Spleen (tissue), 7 donors: ENCODE measurements at regions not wholly inside any gene's neighbourhood (a gene's known extent, or its start where the extent isn't known, plus 50 kb on each side); places are given as distances from the start of the nearest gene placed in this dataset.
"Not testable (repeated sequence)": the region's sequence is repeated elsewhere in the genome, so short reads cannot be mapped to it uniquely, and the experiment has no call there.

Source experiments
- POLR2A ChIP-seq, 3 donors: fragments of 450-650 bp; IDR thresholded peaks; one replicate each; pipeline ENCODE4 v1.5.1; 2017; ENCODE audit warnings: antibody characterized with exemption in 3 of 3, mild to moderate bottlenecking in 1 of 3
- TF ChIP-seq, protein P1 (sequence below), 11 experiments: fragments of 200-600 bp in 7 of 11; fragments of 450-650 bp in 4 of 11; sonication (generic) in 4 of 11; IDR thresholded peaks in 8 of 11; conservative IDR thresholded peaks in 3 of 11; 1 replicate in 7 of 11; 2 replicates in 4 of 11; pipeline versions ENCODE4 v1.4.0 to v1.8.0; 2016 to 2021; ENCODE audit warnings: antibody characterized with exemption in 11 of 11, inconsistent platforms in 4 of 11, mild to moderate bottlenecking in 1 of 11
- donor health status: DM: no; HTN: no; CAD: no; lungs with moderate emphysema.
- donor health status: DM: no; HTN: no; CAD: no.
- donor health status: DM: no; HTN: no; CAD: no.

- TF ChIP-seq, protein P1, sequence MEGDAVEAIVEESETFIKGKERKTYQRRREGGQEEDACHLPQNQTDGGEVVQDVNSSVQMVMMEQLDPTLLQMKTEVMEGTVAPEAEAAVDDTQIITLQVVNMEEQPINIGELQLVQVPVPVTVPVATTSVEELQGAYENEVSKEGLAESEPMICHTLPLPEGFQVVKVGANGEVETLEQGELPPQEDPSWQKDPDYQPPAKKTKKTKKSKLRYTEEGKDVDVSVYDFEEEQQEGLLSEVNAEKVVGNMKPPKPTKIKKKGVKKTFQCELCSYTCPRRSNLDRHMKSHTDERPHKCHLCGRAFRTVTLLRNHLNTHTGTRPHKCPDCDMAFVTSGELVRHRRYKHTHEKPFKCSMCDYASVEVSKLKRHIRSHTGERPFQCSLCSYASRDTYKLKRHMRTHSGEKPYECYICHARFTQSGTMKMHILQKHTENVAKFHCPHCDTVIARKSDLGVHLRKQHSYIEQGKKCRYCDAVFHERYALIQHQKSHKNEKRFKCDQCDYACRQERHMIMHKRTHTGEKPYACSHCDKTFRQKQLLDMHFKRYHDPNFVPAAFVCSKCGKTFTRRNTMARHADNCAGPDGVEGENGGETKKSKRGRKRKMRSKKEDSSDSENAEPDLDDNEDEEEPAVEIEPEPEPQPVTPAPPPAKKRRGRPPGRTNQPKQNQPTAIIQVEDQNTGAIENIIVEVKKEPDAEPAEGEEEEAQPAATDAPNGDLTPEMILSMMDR (IDR thresholded peaks at IDR 0.05 in 8 of 11, conservative IDR thresholded peaks at IDR 0.05 in 3 of 11), result not testable (repeated sequence)
- TF ChIP-seq POLR2A (IDR thresholded peaks at IDR 0.05), result not testable (repeated sequence)
These were observed 624.2 kb upstream of the KCND2 start for GRCh38 chr7:119648752-119649151.
